Memory B cell (primary cell): ENCODE measurements at regions not wholly inside any gene's neighbourhood (a gene's known extent, or its start where the extent isn't known, plus 50 kb on each side); places are given as distances from the start of the nearest gene placed in this dataset.

ENCODE experiments used
- ATAC-seq: fragments of 150-1000 bp; cut with Tn5 transposase; 2 replicates; pipeline ENCODE4 v1.10.0; 2021; ENCODE audit warnings: low read depth, mild to moderate bottlenecking, moderate library complexity
- DNase-seq, 2 donors: peaks; one replicate each; pipeline ENCODE4 v3.0.0; 2022; ENCODE audit warnings: low spot score in 2 of 2
- H3K27ac Mint-ChIP-seq: one replicate; pipeline ENCODE4 v1.8.0; 2022; ENCODE audit warnings: mild to moderate bottlenecking, moderate library complexity, mixed read lengths
- H3K27me3 Mint-ChIP-seq: one replicate; pipeline ENCODE4 v1.8.0; 2022; ENCODE audit warnings: mixed read lengths
- H3K36me3 Mint-ChIP-seq: one replicate; pipeline ENCODE4 v1.8.0; 2022; ENCODE audit warnings: mild to moderate bottlenecking, mixed read lengths
- H3K4me1 Mint-ChIP-seq: one replicate; pipeline ENCODE4 v1.8.0; 2022; ENCODE audit warnings: mixed read lengths
- H3K4me3 Mint-ChIP-seq: one replicate; pipeline ENCODE4 v1.8.0; 2022; ENCODE audit warnings: mild to moderate bottlenecking, moderate library complexity, mixed read lengths
- H3K9me3 Mint-ChIP-seq: one replicate; pipeline ENCODE4 v1.8.0; 2022; ENCODE audit warnings: mixed read lengths

- H3K27ac Mint-ChIP-seq = no peak overlapping the region
- no peaks in the 10 kb centered on the region for H3K36me3 Mint-ChIP-seq
- ATAC-seq (no peak), DNase-seq (no peak)
- H3K4me1 Mint-ChIP-seq = no peaks in the 10 kb centered on the region
- peaks cover 1% of the 10 kb centered on the region for H3K27me3 Mint-ChIP-seq
- H3K9me3 Mint-ChIP-seq = no peaks in the 10 kb centered on the region
- H3K4me3 Mint-ChIP-seq = no peak overlapping the region
Observed at GRCh38 chr2:45337481-45337880, 273.6 kb downstream of the SRBD1 start.

GRCh38 chr2:45334205-45334604, 276.9 kb downstream of the SRBD1 start:
- Mint-ChIP-seq H3K36me3 (no peaks in the 10 kb centered on the region), H3K27me3 (peaks cover 2% of the 10 kb centered on the region), H3K27ac (no peak overlapping the region), H3K9me3 (no peaks in the 10 kb centered on the region), H3K4me3 (no peak overlapping the region), H3K4me1 (no peaks in the 10 kb centered on the region)
- ATAC-seq (no peak), DNase-seq (no peak)

DNA sequence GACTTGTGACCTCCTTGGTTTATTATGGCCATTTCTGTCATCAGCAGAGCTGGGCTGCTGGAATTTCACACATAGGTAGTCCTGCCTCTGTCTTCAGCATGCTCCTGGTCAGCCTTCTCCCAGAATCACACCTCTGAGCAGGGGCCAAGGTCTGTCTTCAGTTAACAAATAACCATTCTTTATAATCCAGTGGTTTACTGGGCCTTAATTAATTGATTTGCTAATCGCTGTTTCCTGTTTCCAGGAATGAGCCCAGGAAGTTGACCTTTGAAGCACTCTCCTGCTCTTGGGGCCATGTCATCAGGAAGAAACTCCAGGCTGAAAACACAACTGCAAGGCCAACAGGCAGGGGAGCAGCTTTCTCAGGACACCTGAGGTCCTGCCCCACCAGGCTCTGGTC, 278.5 kb downstream of the SRBD1 start:
- no peak overlapping the region for H3K27ac Mint-ChIP-seq
- H3K36me3 Mint-ChIP-seq = no peaks in the 10 kb centered on the region
- no peaks in the 10 kb centered on the region for H3K9me3 Mint-ChIP-seq
- H3K27me3 Mint-ChIP-seq = peaks cover 2% of the 10 kb centered on the region
- H3K4me1 Mint-ChIP-seq = no peaks in the 10 kb centered on the region
- no peak for DNase-seq
- ATAC-seq = no peak
- H3K4me3 Mint-ChIP-seq = no peak overlapping the region

- Mint-ChIP-seq H3K4me1 (no peaks in the 10 kb centered on the region), H3K27me3 (peaks cover 2% of the 10 kb centered on the region), H3K4me3 (no peak overlapping the region), H3K27ac (no peak overlapping the region), H3K36me3 (no peaks in the 10 kb centered on the region), H3K9me3 (no peaks in the 10 kb centered on the region)
- peak; percentile 42 for ATAC-seq
- no peak for DNase-seq
Observed at GRCh38 chr2:45332094-45332493, 279.0 kb downstream of the SRBD1 start.

DNA sequence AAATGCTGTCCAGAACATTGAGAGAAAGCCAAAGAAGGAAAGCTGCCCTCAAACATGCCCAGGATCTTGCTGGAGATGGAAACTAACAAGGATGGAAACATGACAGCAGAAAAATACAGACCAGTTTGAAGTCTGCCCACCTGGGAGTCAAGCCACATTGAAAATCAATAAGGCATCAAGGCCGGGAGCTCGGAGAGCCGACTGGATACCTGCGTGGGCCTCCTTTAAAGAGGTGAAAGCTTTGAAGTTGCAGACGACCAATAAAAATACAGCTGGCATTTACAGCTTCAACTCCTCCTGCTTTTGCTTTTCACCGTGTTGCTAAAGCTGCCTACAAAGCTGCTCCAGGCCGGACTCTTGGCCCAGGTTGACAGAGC, 279.7 kb downstream of the SRBD1 start:
- no peaks in the 10 kb centered on the region for H3K4me1 Mint-ChIP-seq
- no peak overlapping the region for H3K4me3 Mint-ChIP-seq
- H3K9me3 Mint-ChIP-seq = no peaks in the 10 kb centered on the region
- no peak overlapping the region for H3K27ac Mint-ChIP-seq
- DNase-seq (no peak), ATAC-seq (no peak)
- peaks cover 2% of the 10 kb centered on the region for H3K27me3 Mint-ChIP-seq
- H3K36me3 Mint-ChIP-seq = no peaks in the 10 kb centered on the region

GRCh38 chr2:45330637-45331409, 280.2 kb downstream of the SRBD1 start:
- ATAC-seq = no peak
- no peaks in the 10 kb centered on the region for H3K4me1 Mint-ChIP-seq
- H3K27me3 Mint-ChIP-seq = peaks cover 2% of the 10 kb centered on the region
- no peak overlapping the region for H3K27ac Mint-ChIP-seq
- no peak overlapping the region for H3K4me3 Mint-ChIP-seq
- H3K9me3 Mint-ChIP-seq = no peaks in the 10 kb centered on the region
- H3K36me3 Mint-ChIP-seq = no peaks in the 10 kb centered on the region
- DNase-seq = no peak

DNA sequence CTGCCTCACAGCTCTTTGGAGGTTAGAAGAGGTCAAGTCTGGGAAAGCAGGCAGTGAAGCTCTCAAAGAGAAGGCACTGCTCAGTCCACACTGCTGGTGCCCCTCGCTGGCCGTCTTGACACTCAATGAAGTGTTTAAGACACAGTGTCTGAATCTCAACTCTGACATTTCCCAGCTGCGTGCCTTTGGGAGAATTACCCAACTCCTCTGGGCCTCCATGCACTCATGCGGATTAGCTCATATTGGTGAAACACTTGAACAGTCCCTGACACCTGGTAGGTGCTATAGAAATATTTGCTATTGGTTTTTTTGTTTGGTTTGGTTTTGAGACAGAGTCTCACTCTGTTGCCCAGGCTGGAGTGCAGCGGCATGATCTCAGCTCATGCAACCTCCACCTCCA, 281.0 kb downstream of the SRBD1 start:
- no peak overlapping the region for H3K27ac Mint-ChIP-seq
- H3K36me3 Mint-ChIP-seq = no peaks in the 10 kb centered on the region
- H3K4me3 Mint-ChIP-seq = no peak overlapping the region
- ATAC-seq = no peak
- H3K27me3 Mint-ChIP-seq = peaks cover 2% of the 10 kb centered on the region
- DNase-seq = no peak
- no peaks in the 10 kb centered on the region for H3K9me3 Mint-ChIP-seq
- no peaks in the 10 kb centered on the region for H3K4me1 Mint-ChIP-seq

DNA sequence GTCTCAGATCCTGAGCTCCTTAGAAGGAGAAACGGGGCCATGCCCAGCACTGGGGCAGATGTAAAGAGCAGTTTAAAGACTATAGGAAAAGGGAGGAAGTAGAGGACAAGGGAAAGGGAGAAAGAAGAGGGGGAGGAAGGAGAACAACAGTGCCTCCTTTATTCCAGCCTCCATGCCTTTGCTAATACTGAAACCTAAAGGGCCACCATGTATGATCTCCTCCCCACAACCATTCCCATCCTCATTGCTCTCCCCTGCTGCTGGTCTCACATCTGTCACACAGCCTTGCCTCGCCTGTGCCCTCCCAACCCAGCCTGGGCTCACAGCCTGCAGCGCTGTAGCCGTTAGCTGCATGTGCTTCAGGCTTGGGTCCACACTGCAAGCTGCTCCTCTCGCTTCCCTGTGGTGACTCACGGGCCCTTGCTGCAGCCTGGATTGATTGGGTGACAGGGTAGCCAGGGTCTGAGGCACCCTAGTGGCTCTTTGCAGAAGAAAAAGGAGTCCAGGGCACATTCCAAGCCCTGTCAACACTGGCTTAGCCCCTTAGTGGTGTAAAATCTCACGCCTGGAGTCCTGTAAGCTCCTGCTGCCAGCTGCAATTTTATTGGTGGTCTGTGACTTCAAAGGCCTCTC, 281.9 kb downstream of the SRBD1 start:
- ATAC-seq (no peak), DNase-seq (no peak)
- H3K4me1 Mint-ChIP-seq = no peaks in the 10 kb centered on the region
- no peak overlapping the region for H3K4me3 Mint-ChIP-seq
- no peaks in the 10 kb centered on the region for H3K9me3 Mint-ChIP-seq
- no peaks in the 10 kb centered on the region for H3K36me3 Mint-ChIP-seq
- H3K27ac Mint-ChIP-seq = no peak overlapping the region
- peaks cover 2% of the 10 kb centered on the region for H3K27me3 Mint-ChIP-seq

GRCh38 chr2:45328264-45328870, 282.7 kb downstream of the SRBD1 start:
- Mint-ChIP-seq H3K9me3 (peaks cover 2% of the 10 kb centered on the region), H3K4me1 (no peaks in the 10 kb centered on the region), H3K27me3 (peaks cover 2% of the 10 kb centered on the region), H3K36me3 (no peaks in the 10 kb centered on the region), H3K27ac (no peak overlapping the region), H3K4me3 (no peak overlapping the region)
- DNase-seq (no peak), ATAC-seq (no peak)

DNA sequence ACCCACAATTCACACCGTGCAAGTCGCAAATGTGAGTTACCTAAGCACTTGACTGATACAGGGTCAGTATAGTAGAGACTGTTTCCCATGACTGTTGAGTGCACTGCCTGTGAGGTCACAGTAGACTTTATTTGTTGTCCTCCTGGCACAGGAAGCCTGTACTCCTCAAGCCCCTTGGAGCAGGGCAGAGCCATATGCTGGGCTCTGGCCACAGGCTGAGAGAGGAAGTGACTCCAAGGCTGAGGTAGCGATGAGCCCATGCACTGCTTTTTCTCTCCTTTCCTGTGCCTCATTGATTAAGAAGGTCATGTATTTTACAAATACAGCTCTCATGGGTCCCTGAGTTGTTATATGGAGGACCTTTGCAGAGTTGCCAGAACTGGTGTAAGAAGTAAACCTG, 287.7 kb downstream of the SRBD1 start:
- DNase-seq (no peak), ATAC-seq (no peak)
- Mint-ChIP-seq H3K36me3 (no peaks in the 10 kb centered on the region), H3K9me3 (peaks cover 2% of the 10 kb centered on the region), H3K27ac (no peak overlapping the region), H3K4me1 (no peaks in the 10 kb centered on the region), H3K27me3 (peaks cover 8% of the 10 kb centered on the region), H3K4me3 (no peak overlapping the region)

- Mint-ChIP-seq H3K27ac (no peak overlapping the region), H3K9me3 (peaks cover 2% of the 10 kb centered on the region), H3K27me3 (peaks cover 8% of the 10 kb centered on the region), H3K36me3 (no peaks in the 10 kb centered on the region), H3K4me1 (no peaks in the 10 kb centered on the region), H3K4me3 (no peak overlapping the region)
- ATAC-seq (no peak), DNase-seq (no peak)
Observed at GRCh38 chr2:45320956-45321355, 290.1 kb downstream of the SRBD1 start.

DNA sequence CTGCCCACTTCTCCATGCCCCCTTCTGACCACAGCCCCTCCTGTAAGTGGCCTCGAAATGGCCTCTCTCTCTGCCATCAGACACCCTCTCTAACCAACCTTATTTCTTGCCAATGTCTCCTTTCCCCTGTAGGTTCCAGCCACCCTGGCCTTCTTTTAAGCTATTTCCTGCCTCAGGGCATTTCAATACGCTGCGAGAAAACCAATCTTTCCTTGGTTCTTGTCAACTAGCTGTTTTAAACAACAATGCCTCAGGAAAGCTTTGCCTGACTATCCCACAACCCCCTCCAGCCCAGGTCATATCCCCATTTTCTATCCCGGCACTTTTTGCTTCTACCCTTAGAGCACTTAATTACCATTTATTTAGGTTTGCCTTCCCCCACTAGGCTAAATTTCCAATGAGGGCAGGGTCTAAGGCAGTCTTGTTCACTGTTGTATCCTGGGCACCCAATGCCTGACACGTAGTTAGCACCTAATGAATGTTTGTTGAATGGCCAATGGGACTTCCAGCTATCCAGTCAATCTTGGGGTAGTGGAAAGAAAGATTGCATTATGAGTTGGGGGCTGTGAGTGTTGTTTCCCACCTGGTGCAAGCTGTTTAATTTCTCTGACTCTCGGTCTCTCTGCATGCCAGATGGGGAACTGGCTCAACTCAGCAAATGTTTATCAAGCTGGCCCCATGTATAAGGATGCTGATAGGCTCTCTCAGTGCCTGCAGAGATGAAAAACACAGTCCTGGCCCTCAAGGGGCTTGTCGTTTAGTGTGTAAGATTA, 291.2 kb downstream of the SRBD1 start:
- no peak overlapping the region for H3K4me3 Mint-ChIP-seq
- H3K27me3 Mint-ChIP-seq = peaks cover 8% of the 10 kb centered on the region
- ATAC-seq (no peak), DNase-seq (no peak)
- H3K4me1 Mint-ChIP-seq = no peaks in the 10 kb centered on the region
- no peaks in the 10 kb centered on the region for H3K36me3 Mint-ChIP-seq
- peaks cover 2% of the 10 kb centered on the region for H3K9me3 Mint-ChIP-seq
- no peak overlapping the region for H3K27ac Mint-ChIP-seq

GRCh38 chr2:45318686-45319085, 292.4 kb downstream of the SRBD1 start:
- H3K27ac Mint-ChIP-seq = no peak overlapping the region
- no peak overlapping the region for H3K4me3 Mint-ChIP-seq
- peaks cover 8% of the 10 kb centered on the region for H3K27me3 Mint-ChIP-seq
- DNase-seq = no peak
- ATAC-seq = no peak
- H3K4me1 Mint-ChIP-seq = no peaks in the 10 kb centered on the region
- H3K36me3 Mint-ChIP-seq = no peaks in the 10 kb centered on the region
- H3K9me3 Mint-ChIP-seq = no peaks in the 10 kb centered on the region
